Fibroblast of the aortic adventitia (primary cell): ENCODE measurements at regions not wholly inside any gene's neighbourhood (a gene's known extent, or its start where the extent isn't known, plus 50 kb on each side); places are given as distances from the start of the nearest gene placed in this dataset.

Experiments
- DNase-seq: peaks from one replicate; pipeline ENCODE4 v3.0.0-alpha.2; 2010; ENCODE audit warnings: low read depth
- H3K4me3 ChIP-seq: 2 replicates; pipeline ENCODE4 v1.5.1; 2011; ENCODE audit warnings: low read depth, mild to moderate bottlenecking, control low read depth, low read length, moderate library complexity
- TF ChIP-seq, protein P1 (sequence below): IDR thresholded peaks from 2 replicates; pipeline ENCODE4 v1.5.1; 2011; ENCODE audit warnings: mild to moderate bottlenecking, low read length, control low read depth, inconsistent platforms; ENCODE audit not compliant: insufficient read depth

- DNase-seq: no peak
- TF ChIP-seq, protein P1, sequence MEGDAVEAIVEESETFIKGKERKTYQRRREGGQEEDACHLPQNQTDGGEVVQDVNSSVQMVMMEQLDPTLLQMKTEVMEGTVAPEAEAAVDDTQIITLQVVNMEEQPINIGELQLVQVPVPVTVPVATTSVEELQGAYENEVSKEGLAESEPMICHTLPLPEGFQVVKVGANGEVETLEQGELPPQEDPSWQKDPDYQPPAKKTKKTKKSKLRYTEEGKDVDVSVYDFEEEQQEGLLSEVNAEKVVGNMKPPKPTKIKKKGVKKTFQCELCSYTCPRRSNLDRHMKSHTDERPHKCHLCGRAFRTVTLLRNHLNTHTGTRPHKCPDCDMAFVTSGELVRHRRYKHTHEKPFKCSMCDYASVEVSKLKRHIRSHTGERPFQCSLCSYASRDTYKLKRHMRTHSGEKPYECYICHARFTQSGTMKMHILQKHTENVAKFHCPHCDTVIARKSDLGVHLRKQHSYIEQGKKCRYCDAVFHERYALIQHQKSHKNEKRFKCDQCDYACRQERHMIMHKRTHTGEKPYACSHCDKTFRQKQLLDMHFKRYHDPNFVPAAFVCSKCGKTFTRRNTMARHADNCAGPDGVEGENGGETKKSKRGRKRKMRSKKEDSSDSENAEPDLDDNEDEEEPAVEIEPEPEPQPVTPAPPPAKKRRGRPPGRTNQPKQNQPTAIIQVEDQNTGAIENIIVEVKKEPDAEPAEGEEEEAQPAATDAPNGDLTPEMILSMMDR: no peak
- H3K4me3 ChIP-seq: no peak overlapping the region
Observed at GRCh38 chr3:66907136-66907535, 91.0 kb upstream of the KBTBD8 start.

DNA sequence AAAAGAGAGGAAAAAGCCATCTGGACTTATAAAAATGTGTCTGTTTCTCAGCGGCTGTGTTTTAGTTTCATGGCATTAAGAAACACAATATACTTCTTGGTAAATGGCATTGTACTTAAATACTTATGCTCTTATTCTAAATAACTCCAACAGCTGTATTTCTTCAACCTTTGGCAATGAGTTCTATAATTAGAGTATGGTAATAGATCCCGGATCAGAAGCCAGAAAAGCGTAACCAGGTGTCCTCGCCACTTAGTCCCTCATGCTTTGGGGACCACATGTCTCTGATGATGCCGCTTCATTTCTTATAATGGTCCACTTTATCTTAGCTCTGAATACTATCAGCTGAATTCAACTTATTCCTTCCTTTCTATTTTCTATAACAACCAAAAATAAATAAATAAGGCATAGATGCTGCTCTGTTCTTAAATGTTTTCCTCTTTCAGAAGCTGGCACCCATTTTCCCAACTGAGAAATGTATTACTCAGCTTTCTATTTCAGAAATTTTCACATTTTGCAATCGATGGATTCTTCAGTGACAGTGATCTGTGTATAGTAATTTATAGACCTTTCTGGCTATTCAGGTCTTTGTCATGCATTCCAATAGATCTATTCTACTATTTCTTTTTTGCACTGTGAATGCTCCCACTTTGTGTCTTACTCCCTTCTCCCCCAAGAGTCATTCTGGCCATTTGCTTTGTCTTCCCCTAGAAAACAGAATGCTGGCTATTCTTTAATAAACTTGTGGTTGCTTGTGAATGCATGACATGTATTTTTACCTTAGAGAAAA is 87.6 kb upstream of the KBTBD8 start:
- TF ChIP-seq, protein P1: no peak
- H3K4me3 ChIP-seq: no peak overlapping the region
- no peak for DNase-seq

DNA sequence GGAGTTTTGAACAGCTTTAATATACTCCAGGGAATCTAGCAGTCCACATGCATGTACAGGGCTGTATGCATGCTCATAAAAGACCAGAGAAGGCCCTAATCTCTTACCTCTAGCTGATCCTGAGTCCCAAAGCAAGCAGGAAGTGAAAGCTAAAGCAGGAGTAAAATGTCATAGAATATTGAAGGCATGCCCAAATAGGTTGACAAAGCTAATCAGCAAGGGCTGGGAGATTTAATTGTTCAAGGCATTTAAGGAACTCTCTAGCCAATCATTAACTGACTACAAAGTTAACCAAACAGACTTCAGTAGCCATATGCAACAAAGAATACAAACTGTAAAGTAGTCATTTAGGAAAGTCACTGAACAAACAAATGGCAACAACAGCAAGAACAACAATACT is 85.8 kb upstream of the KBTBD8 start:
- TF ChIP-seq, protein P1: no peak
- H3K4me3 ChIP-seq: no peak overlapping the region
- DNase-seq: no peak

DNA sequence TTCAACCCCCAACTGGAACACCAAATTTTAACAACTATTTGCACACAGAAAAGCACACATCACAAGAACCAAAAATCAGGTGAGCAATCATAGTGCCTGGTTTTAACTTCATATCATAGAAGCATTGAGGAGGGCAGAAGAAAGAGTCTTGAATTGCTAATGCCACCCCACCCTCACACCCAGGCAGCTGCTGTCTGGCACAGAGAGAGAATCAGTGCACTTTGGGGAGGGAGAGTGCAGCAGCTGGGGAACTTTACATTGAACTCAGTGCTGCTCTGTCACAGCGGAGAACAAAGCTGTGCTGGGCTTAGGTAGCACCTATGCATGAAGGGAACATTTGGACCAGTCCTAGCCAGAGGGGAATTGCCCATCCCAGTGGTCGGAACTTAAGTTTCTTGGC is 76.0 kb upstream of the KBTBD8 start:
- no peak overlapping the region for H3K4me3 ChIP-seq

GRCh38 chr3:66923969-66924368 is 74.1 kb upstream of the KBTBD8 start:
- TF ChIP-seq, protein P1: no peak
- no peak for DNase-seq
- H3K4me3 ChIP-seq: no peak overlapping the region

More for the DNA sequence above, 76.0 kb upstream of the KBTBD8 start:
- DNase-seq: no peak
- TF ChIP-seq, protein P1: no peak

DNA sequence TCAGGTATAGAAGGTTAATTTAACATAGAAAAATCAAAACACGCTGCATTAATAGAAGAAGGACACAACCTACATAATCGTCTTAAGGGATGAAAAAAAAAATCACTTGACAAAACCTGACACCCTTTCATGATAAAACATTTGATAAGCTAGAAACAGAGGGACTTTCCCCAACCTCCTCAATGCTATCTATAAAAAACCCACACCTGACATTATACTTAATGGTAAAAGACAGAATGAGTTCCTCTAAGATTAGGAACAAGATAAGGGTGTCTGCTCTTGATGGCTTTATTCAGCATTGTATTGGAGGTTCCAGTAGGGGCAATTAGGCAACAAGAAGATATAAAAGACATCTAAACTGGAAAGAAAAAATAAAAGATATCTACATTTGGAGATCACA is 69.9 kb upstream of the KBTBD8 start:
- TF ChIP-seq, protein P1: no peak

DNA sequence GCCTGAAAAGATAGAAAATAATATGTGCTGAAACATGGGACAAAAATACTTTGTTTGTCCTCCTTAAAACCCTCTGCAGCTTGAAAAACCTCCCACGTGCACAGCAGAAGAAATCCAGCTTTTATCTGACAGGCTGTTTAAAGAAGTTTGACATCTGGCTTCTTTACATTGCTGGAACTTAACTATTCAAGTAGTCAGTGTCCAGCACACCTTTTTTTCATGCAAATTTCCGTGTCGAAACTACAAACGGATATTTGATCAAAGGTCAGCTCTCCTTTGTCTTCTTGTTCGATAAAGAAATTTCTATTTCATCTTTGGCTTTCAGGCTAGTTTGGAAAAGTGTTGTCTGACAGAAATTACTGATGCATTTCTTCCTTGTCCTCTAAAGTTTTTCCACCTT is 66.8 kb upstream of the KBTBD8 start:
- H3K4me3 ChIP-seq: no peak overlapping the region
- DNase-seq: no peak
- TF ChIP-seq, protein P1: no peak

More for the DNA sequence above, 69.9 kb upstream of the KBTBD8 start:
- no peak for DNase-seq
- no peak overlapping the region for H3K4me3 ChIP-seq
